Epithelial cell of prostate (primary cell): ENCODE measurements at regions not wholly inside any gene's neighbourhood (a gene's known extent, or its start where the extent isn't known, plus 50 kb on each side); places are given as distances from the start of the nearest gene placed in this dataset.
"Not testable (repeated sequence)": the region's sequence is repeated elsewhere in the genome, so short reads cannot be mapped to it uniquely, and the experiment has no call there.

Experiments used
- DNase-seq: peaks from one replicate; pipeline ENCODE4 v3.0.0-alpha.2; 2011; ENCODE audit warnings: low read depth, low spot score
- H3K27ac ChIP-seq: fragments of 450-650 bp; 2 replicates; pipeline ENCODE4 v1.5.1; 2017; ENCODE audit warnings: mild to moderate bottlenecking

DNA sequence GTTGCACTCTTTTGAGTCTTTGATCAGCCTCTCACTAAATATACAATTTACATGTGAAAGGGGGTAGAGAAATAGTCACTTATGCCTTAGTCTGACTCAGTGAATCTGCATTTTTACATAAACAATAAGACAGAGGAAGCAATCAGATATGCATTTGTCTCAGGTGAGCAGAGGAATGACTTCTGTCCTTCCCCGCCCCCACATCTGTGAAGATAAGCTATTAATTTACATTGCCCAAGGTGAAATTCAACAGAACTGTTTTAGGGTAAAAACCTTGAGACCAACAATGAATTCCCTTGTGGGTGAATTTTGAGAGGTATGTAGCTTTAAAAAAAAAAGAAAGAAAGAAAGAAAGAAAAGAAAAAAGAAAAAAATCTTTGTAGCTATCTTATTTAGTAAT, 1302.9 kb upstream of the ACVR2A start:
- no peak for DNase-seq
- no peak overlapping the region for H3K27ac ChIP-seq

DNA sequence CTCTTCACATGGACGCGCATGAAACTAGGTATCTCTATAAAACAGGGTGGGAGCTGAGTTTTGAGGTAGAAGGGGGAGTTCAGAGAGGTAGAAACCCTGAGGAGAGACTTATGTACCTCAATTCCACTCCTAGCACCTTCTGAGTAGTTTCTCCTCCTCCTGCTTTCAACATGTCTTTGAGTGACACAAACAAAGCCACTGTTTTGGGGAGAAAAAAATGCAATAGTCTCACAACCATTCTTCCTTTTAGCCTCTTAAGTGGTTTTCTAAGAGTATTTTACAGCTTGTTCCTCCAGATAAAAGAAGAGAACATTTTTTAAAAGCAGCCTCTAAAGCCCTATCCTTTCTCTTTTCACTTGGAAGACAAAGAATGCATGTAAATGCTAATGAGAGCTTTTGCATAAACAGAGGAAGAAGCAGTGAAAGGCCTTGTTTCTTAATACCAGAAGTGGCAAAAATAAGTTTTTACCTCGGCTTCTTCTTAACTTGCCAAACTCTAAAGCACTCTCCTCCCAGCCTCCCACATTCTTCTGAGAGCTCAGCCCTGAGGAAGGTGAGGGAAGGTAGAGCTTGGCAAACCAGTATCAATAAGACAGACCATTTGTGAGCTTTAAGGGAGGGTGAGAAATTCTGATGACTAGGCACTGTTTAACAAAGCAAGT, 1304.4 kb upstream of the ACVR2A start:
- DNase-seq = no peak
- no peak overlapping the region for H3K27ac ChIP-seq

GRCh38 chr2:146539739-146540138, 1305.1 kb upstream of the ACVR2A start:
- not testable (repeated sequence) for H3K27ac ChIP-seq, DNase-seq

- no peak for DNase-seq
- H3K27ac ChIP-seq = no peak overlapping the region
These were observed 1307.4 kb upstream of the ACVR2A start for GRCh38 chr2:146537477-146537876.

GRCh38 chr2:146532509-146533147, 1312.2 kb upstream of the ACVR2A start:
- DNase-seq = no peak
- H3K27ac ChIP-seq = no peak overlapping the region

DNA sequence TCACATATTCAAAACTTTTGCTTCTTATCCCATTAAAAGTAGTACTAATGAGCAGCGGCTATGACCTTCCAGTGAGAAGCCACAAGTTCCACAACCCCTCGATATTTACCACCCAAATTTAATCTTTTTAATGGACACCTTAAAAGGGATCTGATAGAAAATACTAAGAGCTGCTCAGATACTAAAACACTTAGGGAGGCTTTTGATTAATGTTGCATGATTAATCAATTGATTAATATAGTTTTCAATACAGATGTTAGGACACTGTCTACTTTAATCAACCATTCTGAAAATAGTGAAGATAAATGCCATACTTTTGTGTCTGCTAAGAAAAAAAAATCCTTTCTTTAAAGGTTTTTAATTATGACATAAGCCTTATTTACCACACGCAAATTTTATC, 1312.8 kb upstream of the ACVR2A start:
- H3K27ac ChIP-seq = no peak overlapping the region
- DNase-seq = no peak

DNA sequence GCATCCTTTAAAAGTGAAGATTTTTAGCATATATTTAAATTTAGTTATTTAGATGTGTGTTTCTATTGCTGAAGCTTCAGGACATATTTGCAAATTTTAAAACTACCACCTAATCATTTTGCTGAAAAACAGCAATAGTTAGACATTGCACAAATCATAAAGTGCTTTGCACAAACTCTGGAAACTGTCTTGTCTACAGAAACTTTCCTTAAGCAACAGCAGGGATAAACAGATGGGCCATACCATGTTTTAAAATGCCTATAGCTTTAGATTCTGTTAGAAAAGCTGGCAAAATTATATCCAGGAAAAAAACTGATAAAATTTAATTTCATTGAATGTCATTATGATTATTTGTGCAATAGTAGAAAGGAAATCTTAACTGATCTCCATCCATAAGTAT, 1313.9 kb upstream of the ACVR2A start:
- no peak for DNase-seq
- H3K27ac ChIP-seq = no peak overlapping the region

DNA sequence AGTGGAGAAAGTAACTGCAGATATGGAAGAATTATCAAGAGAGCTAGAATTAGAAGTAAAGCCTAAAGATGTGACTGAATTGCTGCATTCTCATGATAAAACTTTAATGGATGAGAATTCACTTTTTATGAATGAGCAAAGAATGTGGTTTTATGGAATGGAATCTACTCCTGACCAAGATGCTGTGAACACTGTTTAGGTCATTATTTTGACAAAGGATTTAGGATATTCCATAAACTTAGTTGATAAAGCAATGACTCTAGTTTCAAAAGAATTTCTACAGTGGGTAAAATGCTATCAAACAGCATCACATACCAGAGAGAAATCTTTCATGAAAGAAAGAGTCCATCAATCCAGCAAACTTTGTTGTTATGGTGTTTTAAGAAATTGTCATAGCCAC, 1317.7 kb upstream of the ACVR2A start:
- no peak for DNase-seq
- H3K27ac ChIP-seq = no peak overlapping the region

DNA sequence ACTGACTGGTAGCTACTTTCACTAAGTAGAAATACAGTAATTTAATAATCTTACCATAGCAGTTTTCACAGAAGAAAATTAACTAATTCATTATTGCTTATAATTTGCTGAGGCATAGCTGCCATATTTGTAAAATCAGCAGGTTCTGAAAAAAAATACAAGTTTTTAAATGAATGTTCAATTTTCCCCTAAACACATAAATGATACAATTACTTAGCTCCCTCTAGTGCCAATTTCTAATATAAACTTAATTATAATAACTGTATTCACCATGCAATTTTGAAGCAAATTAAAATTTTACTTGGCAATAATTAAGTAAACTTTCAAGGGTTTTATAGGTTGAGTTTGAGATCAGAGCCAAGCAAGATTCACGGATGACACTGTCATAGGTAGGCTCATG, 1321.6 kb upstream of the ACVR2A start:
- DNase-seq = no peak
- no peak overlapping the region for H3K27ac ChIP-seq

- DNase-seq = no peak
- no peak overlapping the region for H3K27ac ChIP-seq
These were observed 1338.0 kb upstream of the ACVR2A start for GRCh38 chr2:146506851-146507250.

DNA sequence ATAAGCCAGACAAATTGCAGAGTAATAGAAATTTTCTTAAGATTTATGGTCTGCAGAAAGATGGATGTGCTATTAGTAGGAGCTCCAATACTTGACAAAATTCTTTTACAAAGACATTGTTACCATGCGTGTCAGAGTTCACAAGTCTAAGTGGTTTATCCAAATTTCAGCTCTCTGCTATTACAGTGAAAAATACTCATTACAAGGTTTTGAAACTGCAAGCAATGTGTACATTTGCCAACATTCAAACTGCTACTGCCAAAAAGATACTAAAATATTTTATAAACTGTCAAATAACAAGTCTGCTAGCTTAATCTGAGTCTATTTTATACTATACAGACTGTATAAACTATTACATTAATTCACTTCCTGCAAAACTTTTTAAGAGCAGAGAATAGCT, 1341.5 kb upstream of the ACVR2A start:
- DNase-seq = no peak

GRCh38 chr2:146496248-146496647, 1348.6 kb upstream of the ACVR2A start:
- no peak for DNase-seq
- H3K27ac ChIP-seq = no peak overlapping the region

More for the DNA sequence above, 1341.5 kb upstream of the ACVR2A start:
- no peak overlapping the region for H3K27ac ChIP-seq

GRCh38 chr2:146489386-146489785, 1355.4 kb upstream of the ACVR2A start:
- no peak overlapping the region for H3K27ac ChIP-seq
- DNase-seq = no peak

- DNase-seq = no peak
- no peak overlapping the region for H3K27ac ChIP-seq
These were observed 1363.2 kb upstream of the ACVR2A start for GRCh38 chr2:146481629-146482028.

DNA sequence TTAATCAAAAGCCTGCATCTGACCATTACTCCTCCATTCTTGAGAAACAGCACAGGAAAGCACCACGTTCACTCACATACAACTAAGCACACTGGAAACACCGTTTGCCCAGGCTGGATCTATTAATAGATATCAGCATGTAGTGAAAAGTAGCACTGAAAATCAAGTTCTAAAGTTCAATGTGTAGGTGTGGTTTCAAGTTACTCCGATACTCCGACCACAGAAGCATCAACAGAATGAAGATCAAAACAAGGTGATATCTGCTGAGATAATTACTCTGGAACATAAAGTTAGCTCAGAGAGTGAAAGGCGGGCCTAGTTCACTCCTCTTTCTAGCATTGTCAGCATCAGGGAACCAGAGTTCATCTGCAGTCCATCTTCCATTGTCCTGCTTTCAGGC, 1367.4 kb upstream of the ACVR2A start:
- DNase-seq = no peak
- no peak overlapping the region for H3K27ac ChIP-seq

DNA sequence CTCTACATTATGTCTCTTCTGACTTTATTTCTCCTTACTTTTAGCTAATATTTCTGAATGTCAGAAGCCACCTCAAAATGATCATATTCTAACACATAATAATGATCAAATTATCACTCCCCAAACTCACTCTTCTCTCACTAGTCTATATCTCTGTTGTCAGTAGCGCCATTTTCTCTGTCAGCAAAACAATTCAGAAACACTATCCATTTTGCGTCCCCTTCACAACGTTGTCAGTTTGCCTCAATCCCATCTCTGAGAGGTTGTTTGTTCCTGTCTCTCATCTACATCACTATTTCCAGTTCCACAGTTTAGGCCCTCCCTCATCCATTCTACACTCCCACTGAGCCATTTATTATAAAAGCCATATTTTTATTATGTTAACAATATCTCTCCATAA, 1376.3 kb upstream of the ACVR2A start:
- DNase-seq = no peak

DNA sequence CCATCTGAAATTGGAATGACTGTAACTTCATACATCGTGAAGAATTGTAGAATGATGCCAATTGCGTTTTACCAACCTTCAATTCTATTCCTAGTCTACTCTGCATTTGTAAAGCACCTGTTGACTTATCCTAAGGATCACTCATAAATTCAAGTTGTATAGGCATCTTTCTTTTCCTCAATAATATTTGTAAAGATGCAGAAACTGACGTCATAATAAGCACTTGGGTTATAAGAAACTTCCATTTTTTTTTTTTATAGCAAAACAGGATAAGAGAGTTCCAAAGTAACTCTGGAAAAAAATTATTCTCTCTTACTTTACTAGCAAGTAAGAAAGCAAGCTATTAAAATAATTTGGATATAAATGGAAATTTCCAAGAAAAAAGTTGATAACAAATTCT, 1377.4 kb upstream of the ACVR2A start:
- no peak overlapping the region for H3K27ac ChIP-seq
- DNase-seq = no peak

More for the DNA sequence above, 1376.3 kb upstream of the ACVR2A start:
- H3K27ac ChIP-seq = no peak overlapping the region

- no peak overlapping the region for H3K27ac ChIP-seq
- DNase-seq = no peak
These were observed 1379.4 kb upstream of the ACVR2A start for GRCh38 chr2:146465460-146465859.

GRCh38 chr2:146461068-146461467, 1383.8 kb upstream of the ACVR2A start:
- no peak for DNase-seq
- H3K27ac ChIP-seq = no peak overlapping the region

GRCh38 chr2:146458585-146458984, 1386.2 kb upstream of the ACVR2A start:
- no peak for DNase-seq
- no peak overlapping the region for H3K27ac ChIP-seq

GRCh38 chr2:146457221-146457620, 1387.6 kb upstream of the ACVR2A start:
- DNase-seq = no peak
- no peak overlapping the region for H3K27ac ChIP-seq

DNA sequence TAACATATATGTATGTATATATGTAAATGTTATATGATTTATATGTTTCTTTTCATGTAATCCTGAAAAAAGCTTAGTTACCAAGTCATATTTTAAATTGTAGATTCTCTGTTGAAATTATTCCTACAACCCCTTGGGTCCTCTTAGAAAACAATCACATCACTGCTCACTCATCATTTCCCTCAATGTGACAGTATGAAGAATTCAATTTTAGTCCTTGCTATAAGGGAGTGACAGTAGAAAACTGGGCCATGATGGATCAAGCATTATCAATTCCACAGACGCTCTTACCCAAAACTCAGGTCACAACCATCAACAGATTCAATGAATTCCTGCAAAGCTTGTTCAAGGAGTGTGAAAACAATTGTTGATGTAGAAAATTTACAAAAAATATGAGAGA, 1389.5 kb upstream of the ACVR2A start:
- DNase-seq = no peak
- H3K27ac ChIP-seq = no peak overlapping the region
